Sigmoid colon (tissue), 4 donors: ENCODE measurements at regions not wholly inside any gene's neighbourhood (a gene's known extent, or its start where the extent isn't known, plus 50 kb on each side); places are given as distances from the start of the nearest gene placed in this dataset.

Experiments
- POLR2A ChIP-seq, 2 donors: fragments of 450-650 bp; IDR thresholded peaks; one replicate each; pipeline ENCODE4 v1.6.1; 2016; ENCODE audit warnings: antibody characterized with exemption in 2 of 2, mild to moderate bottlenecking in 2 of 2, moderate library complexity in 2 of 2
- POLR2AphosphoS5 ChIP-seq, 4 donors: sonication (generic); formaldehyde crosslinking; IDR thresholded peaks; one replicate each; pipeline ENCODE4 v1.6.1; 2017; ENCODE audit warnings: antibody characterized with exemption in 4 of 4

DNA sequence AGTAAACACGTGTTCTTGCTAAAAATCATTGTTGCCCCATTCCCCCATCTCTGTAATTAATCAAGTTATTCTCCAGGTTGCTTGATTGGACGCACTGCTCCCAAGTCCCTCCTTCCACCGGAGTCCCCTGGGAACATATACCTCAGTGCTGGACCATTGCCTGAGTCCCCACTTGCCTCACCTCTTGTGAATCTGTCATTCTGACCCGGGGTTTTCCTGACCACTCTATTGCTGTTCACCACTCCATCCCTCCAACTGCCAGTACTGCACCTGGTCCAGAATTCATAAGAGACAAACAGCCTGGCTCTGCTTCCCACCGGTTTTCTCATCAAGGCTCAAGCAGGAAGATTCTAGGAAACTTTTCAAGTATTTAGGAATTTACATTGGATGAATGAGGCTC lies 555.9 kb downstream of the VRK1 start:
- TF ChIP-seq POLR2AphosphoS5 (IDR thresholded peaks at IDR 0.05) (no peak), POLR2A (IDR thresholded peaks at IDR 0.05) (no peak)
